HG03280 (cell line): ENCODE measurements at regions not wholly inside any gene's neighbourhood (a gene's known extent, or its start where the extent isn't known, plus 50 kb on each side); places are given as distances from the start of the nearest gene placed in this dataset.
"Not testable (repeated sequence)": the region's sequence is repeated elsewhere in the genome, so short reads cannot be mapped to it uniquely, and the experiment has no call there.

Experiments used
- ATAC-seq: cut with Tn5 transposase; IDR thresholded peaks from one replicate; pipeline ENCODE4 v1.9.1; 2021; ENCODE audit warnings: mild to moderate bottlenecking, moderate library complexity; ENCODE audit not compliant: unreplicated experiment

DNA sequence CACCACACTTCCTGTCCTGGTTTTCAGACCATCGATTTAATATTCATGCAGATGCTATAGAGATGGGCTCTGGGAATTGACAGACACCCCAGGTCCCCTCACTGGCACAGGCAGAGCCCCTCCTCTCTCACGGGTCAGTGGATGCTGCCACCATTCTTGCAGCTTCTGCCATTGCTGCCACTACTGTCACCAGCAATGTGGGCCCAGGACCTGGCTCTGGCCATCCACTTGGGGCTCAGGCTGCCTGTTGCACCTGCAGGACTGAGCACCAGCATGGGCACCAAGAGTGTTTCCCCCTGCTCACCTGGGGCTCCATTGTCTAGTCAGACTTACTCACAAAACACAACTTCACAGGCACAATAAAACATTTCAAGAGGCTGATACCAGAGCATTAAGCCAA lies 479.0 kb upstream of the ZNF608 start:
- ATAC-seq = no peak

- ATAC-seq = no peak
These were observed 480.4 kb upstream of the ZNF608 start for GRCh38 chr5:125226825-125227224.

DNA sequence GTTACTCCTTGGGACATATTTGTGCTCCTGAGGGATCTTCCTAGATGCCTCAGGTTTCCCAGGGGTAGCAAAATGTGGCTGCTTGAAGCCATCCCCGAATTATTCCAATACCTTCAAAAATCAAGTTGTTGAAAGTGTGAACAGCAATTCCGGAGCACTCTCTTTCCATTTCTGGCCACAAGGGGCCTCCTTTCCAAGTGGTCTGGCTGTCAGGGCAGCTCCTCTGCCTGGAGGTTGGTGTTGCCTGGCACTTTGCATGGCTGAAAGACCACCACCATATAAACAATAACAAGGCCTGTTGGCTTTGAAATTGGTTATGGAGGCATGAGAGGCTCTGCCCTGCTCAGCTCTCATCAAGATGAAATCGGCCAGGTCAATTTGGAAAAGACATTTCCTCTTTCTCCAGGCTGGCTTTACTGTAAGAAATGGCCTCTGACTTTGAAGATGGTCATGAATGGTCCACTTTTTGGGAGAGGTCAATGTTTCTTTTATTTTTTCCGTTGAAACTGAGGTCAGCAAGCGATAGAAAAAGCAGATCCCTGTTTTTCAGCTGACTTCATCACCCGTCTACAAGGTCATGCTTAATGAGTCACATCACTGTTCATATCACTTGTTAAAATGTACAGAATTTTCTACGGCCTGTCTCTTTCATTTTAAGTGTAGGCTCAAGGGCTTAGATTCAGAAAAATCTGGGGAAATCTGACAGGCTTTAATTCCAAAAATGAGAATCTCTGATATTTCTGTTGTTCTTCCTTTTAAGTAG lies 481.1 kb upstream of the ZNF608 start:
- no peak for ATAC-seq

GRCh38 chr5:125228363-125229070 lies 482.1 kb upstream of the ZNF608 start:
- ATAC-seq = no peak

DNA sequence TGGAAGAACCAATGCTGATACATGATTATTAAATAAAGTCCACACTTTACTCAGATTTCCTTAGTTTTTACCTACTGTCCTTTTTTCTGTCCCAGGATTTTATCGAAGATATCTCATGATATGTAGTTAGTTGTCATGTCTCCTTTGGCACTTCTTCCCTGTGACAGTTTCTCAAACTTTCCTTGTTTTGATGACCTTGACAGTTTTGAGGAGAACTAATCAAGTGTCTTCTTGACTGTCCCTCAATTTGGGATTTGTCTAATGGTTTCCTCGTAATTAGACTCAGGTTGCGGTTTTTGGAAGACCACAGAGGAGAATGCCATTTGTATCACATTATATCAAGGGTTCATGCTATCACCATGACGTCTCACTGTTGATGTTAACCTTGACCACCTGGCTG lies 483.1 kb upstream of the ZNF608 start:
- ATAC-seq = no peak

- no peak for ATAC-seq
These were observed 486.4 kb upstream of the ZNF608 start for GRCh38 chr5:125232779-125233230.

GRCh38 chr5:125233944-125234343 lies 487.5 kb upstream of the ZNF608 start:
- no peak for ATAC-seq

DNA sequence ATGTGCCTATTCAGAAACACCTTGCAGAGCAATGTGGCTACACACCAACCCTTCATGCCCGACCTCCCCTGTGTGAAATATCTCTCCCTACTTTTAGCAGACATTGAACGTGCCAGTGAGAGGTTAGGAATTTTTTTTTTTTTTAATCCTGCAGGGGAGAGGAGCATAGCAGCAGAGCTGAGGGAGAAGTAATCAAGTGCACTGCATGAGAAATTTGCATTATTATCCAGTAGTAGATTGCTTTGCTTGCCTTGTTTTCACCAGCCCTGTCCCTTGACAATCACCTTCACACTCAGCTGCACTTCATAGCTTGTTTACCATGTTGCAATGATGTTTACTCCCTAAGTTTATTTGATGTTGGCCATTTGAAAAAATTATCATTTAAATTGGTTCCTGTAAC lies 489.6 kb upstream of the ZNF608 start:
- ATAC-seq = no peak

DNA sequence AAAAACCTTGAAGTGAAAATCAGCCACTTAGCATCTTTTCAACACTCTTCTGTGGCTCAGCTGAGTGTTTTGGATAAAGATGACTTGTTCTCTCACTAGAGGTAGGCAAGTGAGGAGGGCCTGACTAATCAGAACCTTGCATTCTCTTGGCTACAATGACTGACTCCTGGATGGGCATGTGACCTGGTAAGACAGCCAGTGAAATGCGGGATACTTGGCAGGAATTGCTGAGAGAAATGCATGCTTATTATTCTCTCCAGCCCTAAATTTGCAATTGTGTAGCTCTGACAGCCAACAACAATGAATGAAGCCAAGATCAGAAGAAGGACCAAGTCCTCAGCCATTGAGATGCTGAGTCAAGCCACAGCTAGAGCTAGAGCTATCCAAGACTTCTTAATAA lies 490.5 kb upstream of the ZNF608 start:
- no peak for ATAC-seq

- ATAC-seq = no peak
These were observed 498.1 kb upstream of the ZNF608 start for GRCh38 chr5:125244531-125244930.

DNA sequence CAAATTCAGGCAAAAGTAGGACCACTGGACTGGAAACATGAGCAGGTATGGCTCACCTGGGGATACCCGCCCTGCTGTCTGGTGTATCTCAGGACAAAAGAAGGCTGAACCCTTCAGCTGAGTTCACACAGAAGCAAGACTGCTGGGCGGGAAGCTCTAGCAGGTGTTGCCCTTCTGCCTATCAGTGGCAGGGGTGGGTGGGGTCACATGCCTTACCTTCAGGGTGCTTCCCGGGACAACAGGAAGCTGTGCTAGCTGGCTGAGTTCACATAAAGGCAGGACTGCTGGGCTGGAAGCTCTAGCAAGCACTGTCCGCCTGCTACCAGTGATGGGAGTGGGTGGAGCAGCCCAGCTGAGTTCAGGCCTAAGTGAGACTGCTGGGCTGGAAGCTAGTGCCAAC lies 498.8 kb upstream of the ZNF608 start:
- no peak for ATAC-seq

DNA sequence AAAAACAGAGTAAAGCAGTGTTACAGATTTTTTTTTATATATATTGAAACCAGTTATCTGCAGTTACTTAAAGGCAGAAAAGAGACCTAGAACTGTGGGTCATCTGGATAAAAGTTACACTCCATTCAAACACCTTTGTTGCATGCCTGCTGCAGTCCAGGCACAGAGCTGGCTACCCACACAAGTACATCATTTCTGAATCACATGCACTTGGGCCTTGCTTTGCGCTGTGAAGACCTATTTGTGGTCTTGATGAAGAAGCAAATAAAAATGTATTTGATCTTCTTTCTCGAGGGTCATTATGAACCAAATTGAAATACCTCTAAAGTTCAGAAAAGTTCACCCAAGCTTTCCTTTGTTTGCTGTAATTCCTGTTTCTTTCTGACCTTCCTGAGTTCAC lies 503.0 kb upstream of the ZNF608 start:
- ATAC-seq = no peak

DNA sequence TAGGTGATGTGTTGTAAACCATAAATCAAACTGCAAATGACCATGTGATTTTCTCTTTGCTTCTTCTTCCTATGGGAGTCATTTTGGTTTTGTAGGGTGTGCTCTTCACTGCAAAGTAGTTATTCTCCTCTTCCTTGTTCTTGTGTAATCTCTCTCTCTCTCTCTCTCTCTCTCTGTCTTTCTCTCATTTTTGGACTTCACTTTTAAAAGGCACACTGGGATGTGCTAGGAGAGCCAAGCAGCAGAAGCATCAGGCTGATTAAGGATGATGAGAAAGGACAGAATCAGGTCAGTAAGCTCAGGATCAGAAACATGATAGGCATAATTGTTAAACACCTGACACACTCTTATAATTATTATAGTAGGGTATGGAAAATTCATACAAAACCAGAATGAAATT lies 505.3 kb upstream of the ZNF608 start:
- no peak for ATAC-seq

DNA sequence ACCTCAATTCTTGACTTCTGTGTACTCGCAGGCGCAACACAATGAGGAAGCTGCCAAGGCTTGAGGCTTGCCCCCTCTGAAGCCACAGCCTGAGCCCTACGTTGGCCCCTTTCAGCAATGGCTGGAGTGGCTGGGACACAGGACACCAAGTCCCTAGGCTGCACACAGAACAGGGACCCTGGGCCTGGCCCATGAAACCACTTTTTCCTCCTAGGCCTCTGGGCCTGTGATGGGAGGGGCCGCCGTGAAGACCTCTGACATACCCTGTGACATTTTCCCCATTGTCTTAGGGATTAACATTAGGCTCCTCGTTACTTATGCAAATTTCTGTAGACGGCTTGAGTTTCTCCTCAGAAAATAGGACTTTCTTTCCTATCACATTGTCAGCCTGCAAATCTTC lies 507.2 kb upstream of the ZNF608 start:
- ATAC-seq = not testable (repeated sequence)

DNA sequence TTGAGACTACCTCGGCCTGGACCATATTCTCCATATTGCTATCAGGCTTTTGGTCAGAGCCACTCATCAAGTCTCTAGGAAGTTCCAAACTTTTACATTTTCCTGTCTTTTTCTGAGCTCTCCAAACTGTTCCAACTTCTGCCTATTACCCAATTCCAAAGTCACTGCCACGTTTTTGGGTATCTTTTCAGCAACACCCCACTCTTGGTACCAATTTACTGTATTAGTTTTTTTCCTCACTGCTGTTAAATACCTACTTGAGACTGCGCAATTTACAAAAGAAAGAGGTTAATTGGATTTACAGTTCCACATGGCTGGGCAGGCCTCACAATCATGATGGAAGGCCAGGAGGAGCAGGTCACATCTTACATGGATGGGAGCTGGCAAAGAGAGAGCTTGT lies 507.8 kb upstream of the ZNF608 start:
- ATAC-seq = no peak

DNA sequence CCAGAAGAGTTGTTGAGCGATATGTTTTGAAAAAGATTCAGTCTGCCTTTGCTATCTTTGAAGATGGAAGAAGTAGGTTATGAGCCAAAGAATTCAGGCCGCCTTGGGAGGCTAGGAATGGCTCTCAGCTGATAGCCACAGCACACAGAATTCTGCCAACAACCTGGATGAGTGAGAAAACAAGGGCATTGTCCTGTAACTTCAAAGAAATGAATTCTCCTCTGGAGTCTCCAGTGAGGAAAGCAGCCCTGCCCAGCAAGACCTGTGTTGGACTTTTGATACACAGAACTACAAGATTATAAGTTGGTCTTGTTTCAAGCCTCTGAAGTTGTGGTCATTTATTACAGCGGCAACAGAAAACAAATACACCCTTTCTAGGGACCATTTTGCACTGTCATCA lies 509.9 kb upstream of the ZNF608 start:
- no peak for ATAC-seq

DNA sequence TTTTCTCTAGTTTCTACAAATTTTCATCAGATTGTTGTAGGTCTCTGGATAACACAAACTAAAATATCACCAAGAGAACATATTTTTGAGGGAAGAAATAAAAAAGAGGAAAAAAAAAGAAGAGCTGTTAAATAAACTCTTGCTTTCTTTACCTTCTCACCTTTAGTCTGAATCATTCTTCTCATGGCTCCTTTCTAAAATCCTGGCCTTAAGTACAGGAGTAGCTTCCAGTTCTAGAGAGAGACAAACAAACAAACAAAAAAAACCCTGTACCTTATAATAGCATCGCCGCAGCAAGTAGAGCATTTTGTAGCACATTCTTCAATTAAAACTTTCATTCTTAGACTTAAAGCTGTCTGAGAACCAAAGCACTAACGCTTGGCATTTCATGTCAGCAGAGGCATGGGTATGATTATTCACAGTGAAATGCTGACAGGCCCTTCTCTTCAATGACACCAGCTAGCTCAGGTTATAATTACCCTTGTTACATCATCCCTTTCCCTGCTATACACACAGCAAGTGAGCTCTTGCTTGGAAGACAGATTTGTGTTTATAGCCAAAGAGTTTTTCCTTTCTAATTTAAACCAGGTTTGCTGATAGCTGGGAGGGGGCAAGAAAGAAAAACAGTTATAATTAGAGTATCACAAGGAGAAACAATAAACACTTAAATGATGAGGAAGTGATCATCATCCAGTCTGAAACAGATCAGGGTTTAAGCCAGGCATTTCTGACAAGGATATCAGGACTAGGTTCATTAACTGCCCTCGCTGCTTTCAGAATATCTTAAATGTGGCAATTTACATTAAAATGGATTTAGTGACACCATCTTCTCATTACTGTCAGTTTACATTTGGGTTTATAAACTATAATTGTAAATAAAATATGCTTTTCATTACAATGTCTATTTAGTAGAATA lies 510.9 kb upstream of the ZNF608 start:
- no peak for ATAC-seq

DNA sequence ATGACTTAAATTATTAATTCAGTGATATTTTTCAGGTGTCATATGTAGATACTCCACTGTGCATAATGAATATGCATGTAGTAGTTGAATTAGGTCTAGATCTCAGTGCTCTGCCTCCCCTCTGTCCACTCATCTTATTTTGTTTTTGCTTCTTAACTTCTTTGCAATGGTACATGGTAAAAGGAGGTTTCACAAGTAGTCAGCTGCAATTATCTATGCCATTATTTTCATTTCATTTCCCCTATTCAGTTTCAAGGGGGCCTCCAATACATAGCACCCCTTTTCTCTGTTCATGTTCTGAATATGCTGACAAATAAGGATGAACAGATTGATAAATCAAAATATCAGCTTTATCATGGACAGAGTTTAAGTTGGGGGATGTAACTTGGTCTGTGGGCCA lies 511.6 kb upstream of the ZNF608 start:
- ATAC-seq = no peak

DNA sequence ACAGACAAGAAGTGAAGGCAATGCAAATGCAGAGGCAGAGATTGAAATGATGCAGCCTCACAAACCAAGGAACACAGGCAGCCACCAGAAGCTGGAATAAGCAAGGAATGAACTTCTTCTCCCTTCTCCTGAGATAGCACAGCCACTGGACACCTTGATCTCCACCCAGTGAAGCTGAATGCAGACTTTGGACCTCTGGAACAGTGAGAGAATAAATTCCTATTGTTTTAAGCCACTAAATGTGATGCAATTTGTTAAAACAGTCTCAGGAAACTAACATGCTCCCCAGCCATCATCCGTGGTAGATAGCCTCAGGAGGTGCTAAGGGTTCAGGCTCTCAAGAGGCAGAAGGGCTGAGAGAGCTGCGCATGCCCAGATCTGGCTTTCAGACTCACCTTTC lies 512.2 kb upstream of the ZNF608 start:
- ATAC-seq = no peak

GRCh38 chr5:125261505-125262250 lies 515.2 kb upstream of the ZNF608 start:
- ATAC-seq = no peak

DNA sequence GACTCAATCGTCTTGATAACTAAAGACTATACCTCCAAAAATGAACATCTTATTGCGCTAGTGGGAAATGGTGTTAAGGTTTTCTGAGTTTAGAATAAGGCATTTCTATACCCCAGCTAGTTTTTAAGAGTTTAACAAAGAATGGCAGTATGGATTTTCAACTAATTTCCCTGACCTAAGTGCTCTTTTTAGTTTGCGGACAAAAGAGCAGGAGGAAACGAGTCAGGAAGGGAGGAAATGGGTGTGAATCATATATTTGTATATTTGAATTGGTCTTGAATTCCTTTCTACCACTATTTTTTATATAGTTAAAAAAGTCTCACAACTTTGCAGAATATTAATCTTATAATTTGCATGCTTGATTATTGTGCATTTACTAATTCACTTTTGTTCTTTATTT lies 516.3 kb upstream of the ZNF608 start:
- no peak for ATAC-seq
